ENCODE measurements at regions not wholly inside any gene's neighbourhood (a gene's known extent, or its start where the extent isn't known, plus 50 kb on each side); places are given as distances from the start of the nearest gene placed in this dataset.

DNA sequence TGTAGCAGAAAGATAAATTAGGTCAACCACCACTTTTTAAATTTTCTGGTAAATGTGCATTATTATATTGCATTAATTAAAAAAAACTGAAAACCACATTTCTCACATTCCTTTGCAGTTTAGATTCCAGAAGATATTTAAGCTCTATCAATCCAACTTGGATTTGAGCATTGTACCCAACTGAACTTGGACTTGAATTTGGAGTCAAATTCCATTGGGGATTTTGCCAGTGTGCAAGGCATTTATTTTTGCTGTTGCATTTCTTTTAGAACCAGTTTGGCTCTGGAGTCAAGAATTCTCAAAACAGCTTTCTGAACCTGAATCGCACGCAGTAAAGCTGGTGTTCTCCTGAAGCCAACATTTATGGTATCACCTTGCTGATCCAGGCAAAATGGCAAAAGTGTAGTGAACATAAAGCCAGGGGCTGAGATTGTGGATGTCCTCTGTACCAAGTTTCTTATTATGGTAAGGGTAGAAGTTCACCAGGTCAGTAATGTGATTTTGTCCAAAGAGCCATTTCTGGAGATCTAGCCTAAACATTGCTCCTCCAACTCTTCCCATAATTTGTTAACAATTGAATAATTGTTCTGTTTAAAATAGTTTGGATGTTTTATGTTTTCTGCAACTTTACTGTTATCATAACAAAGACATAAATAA lies 890.9 kb downstream of the LRRIQ3 start:
- TF ChIP-seq ZSCAN29 (IDR thresholded peaks at IDR 0.05), result no peak
- TF ChIP-seq SRF (IDR thresholded peaks at IDR 0.05; ENCODE audit: low read depth in 2 of 2, low read length in 2 of 2), result no peak
- TF ChIP-seq RFX5 (IDR thresholded peaks at IDR 0.05; ENCODE audit: low read depth, low read length), result no peak
- TF ChIP-seq SIX5 (IDR thresholded peaks at IDR 0.05; ENCODE audit: low read depth, low read length, severe bottlenecking), result no peak
- TF ChIP-seq HCFC1 (IDR thresholded peaks at IDR 0.05; ENCODE audit: low read length), result no peak
